ENCODE measurements at regions not wholly inside any gene's neighbourhood (a gene's known extent, or its start where the extent isn't known, plus 50 kb on each side); places are given as distances from the start of the nearest gene placed in this dataset.

- TF ChIP-seq CTCF (IDR thresholded peaks at IDR 0.05) (no peak), EP300 (IDR thresholded peaks at IDR 0.05) (no peak), POLR2A (IDR thresholded peaks at IDR 0.05) (no peak)
- no peak overlapping the region for H3K4me3 ChIP-seq
- DNase-seq (ENCODE audit: low spot score in 2 of 2) = no peak
These were observed 121.2 kb upstream of the IRX2 start for GRCh38 chr5:2872676-2873075.

GRCh38 chr5:2871282-2871681, 119.8 kb upstream of the IRX2 start:
- no peak for DNase-seq (ENCODE audit: low spot score in 2 of 2)
- no peaks in the 10 kb centered on the region for H3K27me3 ChIP-seq
- TF ChIP-seq CTCF (IDR thresholded peaks at IDR 0.05) (no peak), EP300 (IDR thresholded peaks at IDR 0.05) (no peak), POLR2A (IDR thresholded peaks at IDR 0.05) (no peak)
- H3K9me3 ChIP-seq = peaks cover 0 to 2% (median 0%) of the 10 kb centered on the region in 4 donors
- no peak overlapping the region for H3K27ac ChIP-seq
- H3K36me3 ChIP-seq = no peaks in the 10 kb centered on the region
- no peaks in the 10 kb centered on the region for H3K4me1 ChIP-seq
- H3K4me3 ChIP-seq = no peak overlapping the region
- WGBS, 2 donors = 55 to 58% methylated on average over 2 of the region's 2 CpGs

More at GRCh38 chr5:2872676-2873075, 121.2 kb upstream of the IRX2 start:
- 84 to 96% methylated on average over 8 of the region's 8 CpGs for WGBS, 2 donors
- H3K4me1 ChIP-seq = no peaks in the 10 kb centered on the region
- H3K9me3 ChIP-seq = no peaks in the 10 kb centered on the region
- H3K27me3 ChIP-seq = no peaks in the 10 kb centered on the region
- H3K36me3 ChIP-seq = no peaks in the 10 kb centered on the region
- H3K27ac ChIP-seq = no peak overlapping the region

- peaks cover 0 to 10% (median 0%) of the 10 kb centered on the region in 4 donors for H3K9me3 ChIP-seq
- no peaks in the 10 kb centered on the region for H3K36me3 ChIP-seq
- no peak for TF ChIP-seq POLR2A (IDR thresholded peaks at IDR 0.05)
- no peak for TF ChIP-seq EP300 (IDR thresholded peaks at IDR 0.05)
- no peak for TF ChIP-seq CTCF (IDR thresholded peaks at IDR 0.05)
- no peak overlapping the region for H3K4me3 ChIP-seq
- no peaks in the 10 kb centered on the region for H3K4me1 ChIP-seq
- no peak for DNase-seq (ENCODE audit: low spot score in 2 of 2)
- no peak overlapping the region for H3K27ac ChIP-seq
- no peaks in the 10 kb centered on the region for H3K27me3 ChIP-seq
- WGBS, 2 donors = 69 to 85% methylated on average over 6 of the region's 6 CpGs
These were observed 118.0 kb upstream of the IRX2 start for GRCh38 chr5:2869471-2869870.

- Histone ChIP-seq H3K4me1 (no peaks in the 10 kb centered on the region), H3K9me3 (peaks cover 0 to 22% (median 0%) of the 10 kb centered on the region in 4 donors), H3K4me3 (no peak overlapping the region), H3K27ac (no peak overlapping the region), H3K36me3 (no peaks in the 10 kb centered on the region), H3K27me3 (no peaks in the 10 kb centered on the region)
- DNase-seq (ENCODE audit: low spot score in 2 of 2) = no peak
- 73 to 75% methylated on average over 13 to 14 of the region's 14 CpGs for WGBS, 2 donors
- TF ChIP-seq CTCF (IDR thresholded peaks at IDR 0.05) (no peak), EP300 (IDR thresholded peaks at IDR 0.05) (no peak), POLR2A (IDR thresholded peaks at IDR 0.05) (no peak)
These were observed 116.0 kb upstream of the IRX2 start for GRCh38 chr5:2867373-2867933.

GRCh38 chr5:2866662-2867372, 115.3 kb upstream of the IRX2 start:
- no peaks in the 10 kb centered on the region for H3K36me3 ChIP-seq
- no peak overlapping the region for H3K27ac ChIP-seq
- H3K27me3 ChIP-seq = no peaks in the 10 kb centered on the region
- H3K4me1 ChIP-seq = no peaks in the 10 kb centered on the region
- no peak for DNase-seq (ENCODE audit: low spot score in 2 of 2)
- TF ChIP-seq EP300 (IDR thresholded peaks at IDR 0.05) (peak in 1 of 2 donors; percentile 30), POLR2A (IDR thresholded peaks at IDR 0.05) (no peak)
- peaks cover 0 to 26% (median 0%) of the 10 kb centered on the region in 4 donors for H3K9me3 ChIP-seq
- H3K4me3 ChIP-seq = no peak overlapping the region
- WGBS, 2 donors = 60 to 66% methylated on average over 27 of the region's 27 CpGs

All from tibial nerve (tissue), 4 donors.